ENCODE measurements at regions not wholly inside any gene's neighbourhood (a gene's known extent, or its start where the extent isn't known, plus 50 kb on each side); places are given as distances from the start of the nearest gene placed in this dataset.

DNA sequence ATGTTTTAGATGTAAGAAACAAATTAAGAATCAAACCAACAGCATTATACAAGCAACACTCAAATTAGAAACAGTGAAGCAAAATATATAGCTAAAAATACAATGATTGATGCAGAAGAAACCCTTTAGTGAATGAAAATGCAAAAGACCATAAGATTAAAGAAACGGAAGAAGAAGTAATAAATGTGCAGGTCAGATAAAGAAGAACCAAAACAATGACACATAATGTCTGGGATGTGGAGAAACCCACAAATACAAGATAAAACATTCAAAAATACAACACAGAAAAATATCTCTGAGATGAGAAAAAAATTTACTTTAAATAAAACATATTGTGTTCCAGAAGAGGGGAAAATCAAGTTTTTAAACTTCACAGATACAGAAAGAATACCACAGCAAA is 73.4 kb upstream of the AVPR1A start:
- TF ChIP-seq, protein P1, sequence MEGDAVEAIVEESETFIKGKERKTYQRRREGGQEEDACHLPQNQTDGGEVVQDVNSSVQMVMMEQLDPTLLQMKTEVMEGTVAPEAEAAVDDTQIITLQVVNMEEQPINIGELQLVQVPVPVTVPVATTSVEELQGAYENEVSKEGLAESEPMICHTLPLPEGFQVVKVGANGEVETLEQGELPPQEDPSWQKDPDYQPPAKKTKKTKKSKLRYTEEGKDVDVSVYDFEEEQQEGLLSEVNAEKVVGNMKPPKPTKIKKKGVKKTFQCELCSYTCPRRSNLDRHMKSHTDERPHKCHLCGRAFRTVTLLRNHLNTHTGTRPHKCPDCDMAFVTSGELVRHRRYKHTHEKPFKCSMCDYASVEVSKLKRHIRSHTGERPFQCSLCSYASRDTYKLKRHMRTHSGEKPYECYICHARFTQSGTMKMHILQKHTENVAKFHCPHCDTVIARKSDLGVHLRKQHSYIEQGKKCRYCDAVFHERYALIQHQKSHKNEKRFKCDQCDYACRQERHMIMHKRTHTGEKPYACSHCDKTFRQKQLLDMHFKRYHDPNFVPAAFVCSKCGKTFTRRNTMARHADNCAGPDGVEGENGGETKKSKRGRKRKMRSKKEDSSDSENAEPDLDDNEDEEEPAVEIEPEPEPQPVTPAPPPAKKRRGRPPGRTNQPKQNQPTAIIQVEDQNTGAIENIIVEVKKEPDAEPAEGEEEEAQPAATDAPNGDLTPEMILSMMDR (IDR thresholded peaks at IDR 0.05), result no peak
- TF ChIP-seq ZNF138 (CRISPR knock-in tag; conservative IDR thresholded peaks at IDR 0.05) (no peak), SP1 (CRISPR knock-in tag; conservative IDR thresholded peaks at IDR 0.05) (no peak), ESRRA (CRISPR knock-in tag; IDR thresholded peaks at IDR 0.05; ENCODE audit: borderline replicate concordance) (no peak), RELA (CRISPR knock-in tag; IDR thresholded peaks at IDR 0.05; ENCODE audit: borderline replicate concordance) (no peak)
- TF ChIP-seq, protein P2, sequence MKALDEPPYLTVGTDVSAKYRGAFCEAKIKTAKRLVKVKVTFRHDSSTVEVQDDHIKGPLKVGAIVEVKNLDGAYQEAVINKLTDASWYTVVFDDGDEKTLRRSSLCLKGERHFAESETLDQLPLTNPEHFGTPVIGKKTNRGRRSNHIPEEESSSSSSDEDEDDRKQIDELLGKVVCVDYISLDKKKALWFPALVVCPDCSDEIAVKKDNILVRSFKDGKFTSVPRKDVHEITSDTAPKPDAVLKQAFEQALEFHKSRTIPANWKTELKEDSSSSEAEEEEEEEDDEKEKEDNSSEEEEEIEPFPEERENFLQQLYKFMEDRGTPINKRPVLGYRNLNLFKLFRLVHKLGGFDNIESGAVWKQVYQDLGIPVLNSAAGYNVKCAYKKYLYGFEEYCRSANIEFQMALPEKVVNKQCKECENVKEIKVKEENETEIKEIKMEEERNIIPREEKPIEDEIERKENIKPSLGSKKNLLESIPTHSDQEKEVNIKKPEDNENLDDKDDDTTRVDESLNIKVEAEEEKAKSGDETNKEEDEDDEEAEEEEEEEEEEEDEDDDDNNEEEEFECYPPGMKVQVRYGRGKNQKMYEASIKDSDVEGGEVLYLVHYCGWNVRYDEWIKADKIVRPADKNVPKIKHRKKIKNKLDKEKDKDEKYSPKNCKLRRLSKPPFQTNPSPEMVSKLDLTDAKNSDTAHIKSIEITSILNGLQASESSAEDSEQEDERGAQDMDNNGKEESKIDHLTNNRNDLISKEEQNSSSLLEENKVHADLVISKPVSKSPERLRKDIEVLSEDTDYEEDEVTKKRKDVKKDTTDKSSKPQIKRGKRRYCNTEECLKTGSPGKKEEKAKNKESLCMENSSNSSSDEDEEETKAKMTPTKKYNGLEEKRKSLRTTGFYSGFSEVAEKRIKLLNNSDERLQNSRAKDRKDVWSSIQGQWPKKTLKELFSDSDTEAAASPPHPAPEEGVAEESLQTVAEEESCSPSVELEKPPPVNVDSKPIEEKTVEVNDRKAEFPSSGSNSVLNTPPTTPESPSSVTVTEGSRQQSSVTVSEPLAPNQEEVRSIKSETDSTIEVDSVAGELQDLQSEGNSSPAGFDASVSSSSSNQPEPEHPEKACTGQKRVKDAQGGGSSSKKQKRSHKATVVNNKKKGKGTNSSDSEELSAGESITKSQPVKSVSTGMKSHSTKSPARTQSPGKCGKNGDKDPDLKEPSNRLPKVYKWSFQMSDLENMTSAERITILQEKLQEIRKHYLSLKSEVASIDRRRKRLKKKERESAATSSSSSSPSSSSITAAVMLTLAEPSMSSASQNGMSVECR (CRISPR knock-in tag; IDR thresholded peaks at IDR 0.05; ENCODE audit: borderline replicate concordance), result no peak

All from WTC11 (cell line).